K562 (cell line): ENCODE measurements at regions not wholly inside any gene's neighbourhood (a gene's known extent, or its start where the extent isn't known, plus 50 kb on each side); places are given as distances from the start of the nearest gene placed in this dataset.

Source experiments
- ATAC-seq: fragments of 200-7000 bp; cut with Tn5 transposase; 3 replicates; pipeline ENCODE4 v1.9.1; 2020; ENCODE audit warnings: moderate library complexity
- BruUV-seq: library from RNA; stranded (reverse); fragments of 400-500 nt; replicated peaks from 2 replicates; lab custom pipeline; 2021; lab: Mats Ljungman, UMichigan
- CTCF ChIA-PET: fragments of 300-600 bp; formaldehyde crosslinking; extraction: SDS; loops from one replicate; lab custom pipeline; 2021; ENCODE audit warnings: low intra/inter-chr PET ratio; lab: Yijun Ruan, JAX
- POLR2A ChIA-PET: fragments of 300-600, 350-650 bp; sonication (Branson Sonifier 250); formaldehyde crosslinking; extraction: SDS; loops from one replicate; lab custom pipeline; 2021; ENCODE audit warnings: antibody characterized with exemption, inconsistent platforms; lab: Yijun Ruan, JAX
- DNase-seq, 4 experiments: peaks; one replicate each; pipeline versions ENCODE4 v3.0.0 to v3.0.0-alpha.2; 2011 to 2018; ENCODE audit warnings: low spot score in 3 of 4, mixed read lengths in 3 of 4; ENCODE audit errors: extremely low read depth in 1 of 4
- FAIRE-seq: peaks from 2 replicates; lab custom pipeline; 2011; peaks lifted over from hg19 to GRCh38; lab: Jason Lieb, UNC
- H2AFZ ChIP-seq: 2 replicates; pipeline ENCODE4 v1.6.0; 2011; ENCODE audit warnings: low read depth, low read length, control low read depth, inconsistent platforms
- H3K27ac ChIP-seq: fragments of 200-600 bp; 3 replicates; pipeline ENCODE4 v1.8.0; 2011; ENCODE audit warnings: low read depth, mild to moderate bottlenecking, control low read depth, inconsistent platforms, low read length, moderate library complexity, mixed read lengths; ENCODE audit errors: extremely low read depth
- H3K27me3 ChIP-seq, 2 experiments: fragments of 300-600 bp in 1 of 2; 2 replicates in 1 of 2; 3 replicates in 1 of 2; pipeline versions ENCODE4 v1.6.0 to v1.8.0; 2011; ENCODE audit warnings: inconsistent platforms in 2 of 2, low read length in 2 of 2, mild to moderate bottlenecking in 1 of 2, mixed read lengths in 1 of 2, moderate library complexity in 1 of 2; ENCODE audit not compliant: control insufficient read depth in 2 of 2, insufficient read depth in 2 of 2
- H3K36me3 ChIP-seq: fragments of 300-600 bp; 3 replicates; pipeline ENCODE4 v1.8.0; 2011; ENCODE audit warnings: mild to moderate bottlenecking, low read length, inconsistent platforms; ENCODE audit not compliant: control insufficient read depth, insufficient read depth
- H3K4me1 ChIP-seq, 2 experiments: fragments of 200-600 bp in 1 of 2; replicated peaks in 1 of 2; 2 replicates in 1 of 2; 3 replicates in 1 of 2; pipeline versions ENCODE4 v1.5.1 to v1.8.0; 2011; ENCODE audit warnings: inconsistent platforms in 2 of 2, low read length in 2 of 2, mild to moderate bottlenecking in 1 of 2, mixed read lengths in 1 of 2, moderate library complexity in 1 of 2; ENCODE audit not compliant: control insufficient read depth in 2 of 2, insufficient read depth in 2 of 2
- H3K4me2 ChIP-seq: 2 replicates; pipeline ENCODE4 v1.6.1; 2011; ENCODE audit warnings: low read length, control low read depth, inconsistent platforms, mixed read lengths; ENCODE audit not compliant: insufficient read depth
- H3K4me3 ChIP-seq: fragments of 200-600 bp; sonication (generic), shearing (Covaris generic); 2 replicates; pipeline ENCODE4 v1.5.1; 2016; ENCODE audit warnings: control low read depth, inconsistent platforms
- H3K79me2 ChIP-seq: fragments of 200-600 bp; 3 replicates; pipeline ENCODE4 v1.8.0; 2011; ENCODE audit warnings: low read length, inconsistent platforms; ENCODE audit not compliant: control insufficient read depth, insufficient read depth
- H3K9ac ChIP-seq, 2 experiments: 2 replicates each; pipeline versions ENCODE4 v1.6.0 to v1.6.1; 2011; ENCODE audit warnings: low read depth in 2 of 2, low read length in 2 of 2, control low read depth in 1 of 2, inconsistent platforms in 1 of 2, mild to moderate bottlenecking in 1 of 2, mixed read lengths in 1 of 2; ENCODE audit not compliant: insufficient read depth in 1 of 2
- H3K9me1 ChIP-seq: one replicate; pipeline ENCODE4 v1.6.0; 2011; ENCODE audit warnings: inconsistent platforms, mild to moderate bottlenecking, low read length, moderate library complexity; ENCODE audit not compliant: control insufficient read depth, insufficient read depth
- H3K9me3 ChIP-seq: replicated peaks from 2 replicates; pipeline ENCODE4 v1.5.1; 2011; ENCODE audit warnings: low read depth, low read length, inconsistent platforms; ENCODE audit not compliant: control insufficient read depth, insufficient read depth
- H4K20me1 ChIP-seq: replicated peaks from 2 replicates; pipeline ENCODE4 v1.6.1; 2011; ENCODE audit warnings: low read length, inconsistent platforms, mixed read lengths; ENCODE audit not compliant: control insufficient read depth, insufficient read depth
- BRD4 ChIP-seq: fragments of 200-600 bp; sonication (generic); IDR thresholded peaks from 2 replicates; pipeline ENCODE4 v1.6.1; 2017; ENCODE audit warnings: inconsistent platforms
- CHCHD3 ChIP-seq: fragments of 250-450 bp; sonication (Bioruptor Pico); IDR thresholded peaks from 2 replicates; pipeline ENCODE4 v2.1.2; 2022; ENCODE audit warnings: mild to moderate bottlenecking
- CHD2 ChIP-seq: IDR thresholded peaks from 2 replicates; pipeline ENCODE4 v1.6.1; 2011; ENCODE audit warnings: low read depth, low read length
- HMG20B ChIP-seq: fragments of 250-450 bp; sonication (Bioruptor Pico); IDR thresholded peaks from 2 replicates; pipeline ENCODE4 v1.5.0; 2021; ENCODE audit warnings: mild to moderate bottlenecking
- MEF2D ChIP-seq: conservative IDR thresholded peaks from 2 replicates; pipeline ENCODE4 v1.6.1; 2016; ENCODE audit warnings: low read depth, missing genetic modification characterization, missing compliant biosample characterization
- PHB ChIP-seq: fragments of 250-450 bp; sonication (Bioruptor Pico); IDR thresholded peaks from 2 replicates; pipeline ENCODE4 v1.5.0; 2021
- PHF21A ChIP-seq: fragments of 450-650 bp; IDR thresholded peaks from 2 replicates; pipeline ENCODE4 v1.6.1; 2017; ENCODE audit warnings: low read depth, borderline replicate concordance
- POLR2G ChIP-seq: fragments of 200-400 bp; formaldehyde crosslinking; IDR thresholded peaks from 2 replicates; pipeline ENCODE4 v1.6.1; 2017; ENCODE audit warnings: low read depth, mild to moderate bottlenecking, antibody characterized with exemption, low read length, moderate library complexity
- RAD51 ChIP-seq: fragments of 450-650 bp; IDR thresholded peaks from 2 replicates; pipeline ENCODE4 v1.7.1; 2016; ENCODE audit warnings: low read depth, mild to moderate bottlenecking, borderline replicate concordance
- SMAD1 ChIP-seq: fragments of 150-350 bp; IDR thresholded peaks from 2 replicates; pipeline ENCODE4 v1.6.1; 2014; ENCODE audit warnings: low read length, low read depth; ENCODE audit not compliant: partially characterized antibody
- SMAD4 ChIP-seq: fragments of 250-450 bp; sonication (Bioruptor Pico); conservative IDR thresholded peaks from 2 replicates; pipeline ENCODE4 v1.8.0; 2021; ENCODE audit warnings: inconsistent platforms, mild to moderate bottlenecking, moderate library complexity
- TRIM24 ChIP-seq, 2 experiments: fragments of 450-650 bp; IDR thresholded peaks; 2 replicates each; pipeline ENCODE4 v1.6.1; 2016
- ZKSCAN3 ChIP-seq: fragments of 250-450 bp; sonication (Bioruptor Pico); IDR thresholded peaks from 2 replicates; pipeline ENCODE4 v1.4.0; 2020
- ZNF274 ChIP-seq: IDR thresholded peaks from 2 replicates; pipeline ENCODE4 v1.6.1; 2011; ENCODE audit warnings: low read depth, mild to moderate bottlenecking, low read length, moderate library complexity, borderline replicate concordance
- ZNF282 ChIP-seq: sonication (generic); formaldehyde crosslinking; IDR thresholded peaks from 2 replicates; pipeline ENCODE4 v1.8.1; 2023; ENCODE audit warnings: missing genetic modification reagents
- WGBS: fragments of 100-300 bp; shearing (Covaris generic); methylation state at CpG from one replicate; pipeline ENCODE4 v1.1.6; 2016; ENCODE audit warnings: low coverage, mixed read lengths; ENCODE audit not compliant: insufficient coverage; ENCODE audit errors: missing lambda C conversion rate; 5-methylcytosine and 5-hydroxymethylcytosine counted together
- in situ Hi-C: fragments of 300-500 bp; cut with MboI; formaldehyde crosslinking; loops from 4 replicates; pipeline ENCODE4 v1.15.0; 2018; ENCODE audit warnings: inconsistent platforms, mixed read lengths
- intact Hi-C: fragments of 100-400 bp; cut with micrococcal nuclease; formaldehyde crosslinking; loops from 2 replicates; pipeline ENCODE4 v1.14.2; 2022
- TF ChIP-seq, protein P1 (sequence below): fragments of 450-650 bp; conservative IDR thresholded peaks from 2 replicates; pipeline ENCODE4 v1.6.1; 2016; ENCODE audit warnings: missing genetic modification characterization, low read depth, mild to moderate bottlenecking, control low read depth, missing compliant biosample characterization
- TF ChIP-seq, protein P2 (sequence below): IDR thresholded peaks from 3 replicates; pipeline ENCODE4 v1.6.1; 2011; ENCODE audit warnings: borderline replicate concordance, mild to moderate bottlenecking, moderate library complexity; ENCODE audit not compliant: insufficient read length; ENCODE audit errors: extremely low read depth
- TF ChIP-seq, protein P3 (sequence below): fragments of 250-450 bp; sonication (Bioruptor Pico); IDR thresholded peaks from 2 replicates; pipeline ENCODE4 v1.4.0; 2020; ENCODE audit warnings: borderline replicate concordance

DNA sequence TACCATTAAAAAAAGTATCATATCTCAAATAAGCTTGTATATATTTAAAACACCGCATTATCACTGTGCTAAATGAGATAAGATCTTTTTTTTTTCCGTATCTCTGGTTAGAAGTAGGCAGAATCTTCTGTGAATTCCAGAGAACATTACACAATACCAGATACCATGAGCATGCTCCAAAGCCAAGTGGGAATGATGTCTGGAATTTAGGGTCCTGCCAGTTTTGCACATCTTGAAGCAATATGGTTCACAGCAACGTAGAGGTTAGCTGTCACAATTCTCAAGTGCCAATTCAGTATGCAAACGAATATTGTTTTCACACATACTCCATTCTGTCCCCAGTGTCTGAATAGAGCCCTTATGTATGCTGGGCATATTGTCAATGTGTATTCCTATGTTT, 127.5 kb upstream of the NEIL3 start:
- POLR2A ChIA-PET, result no interaction called here
- no peaks in the 10 kb centered on the region for H3K4me1 ChIP-seq
- FAIRE-seq (no peak), ATAC-seq (no peak), DNase-seq (no peak)
- H3K79me2 ChIP-seq, result no peaks in the 10 kb centered on the region
- H3K9me3 ChIP-seq, result no peaks in the 10 kb centered on the region
- H3K9ac ChIP-seq, result no peak overlapping the region
- H3K36me3 ChIP-seq, result no peaks in the 10 kb centered on the region
- H3K27ac ChIP-seq, result no peak overlapping the region
- in situ Hi-C loops (no loop called here), intact Hi-C loops (no loop called here)
- no TSS peak for BruUV-seq
- H3K27me3 ChIP-seq, result no peaks in the 10 kb centered on the region
- no peak overlapping the region for H3K4me2 ChIP-seq
- H3K4me3 ChIP-seq, result no peak overlapping the region
- no peak overlapping the region for H2AFZ ChIP-seq
- no peaks in the 10 kb centered on the region for H4K20me1 ChIP-seq
- WGBS, result 2% methylated on average over 4 of the region's 4 CpGs
- H3K9me1 ChIP-seq, result no peaks in the 10 kb centered on the region
- CTCF ChIA-PET, result no interaction called here
- TF ChIP-seq ZNF282 (CRISPR knock-in tag) (no peak), BRD4 (no peak), MEF2D (no peak), PHB (CRISPR knock-in tag) (no peak), PHF21A (no peak), TRIM24 (IDR thresholded peaks at IDR 0.05) (no peak), CHD2 (no peak), SMAD1 (no peak), HMG20B (no peak), SMAD4 (CRISPR knock-in tag) (no peak), CHCHD3 (CRISPR knock-in tag) (no peak), POLR2G (no peak), ZNF274 (no peak), ZKSCAN3 (CRISPR knock-in tag) (no peak), RAD51 (no peak)
- TF ChIP-seq, protein P1, sequence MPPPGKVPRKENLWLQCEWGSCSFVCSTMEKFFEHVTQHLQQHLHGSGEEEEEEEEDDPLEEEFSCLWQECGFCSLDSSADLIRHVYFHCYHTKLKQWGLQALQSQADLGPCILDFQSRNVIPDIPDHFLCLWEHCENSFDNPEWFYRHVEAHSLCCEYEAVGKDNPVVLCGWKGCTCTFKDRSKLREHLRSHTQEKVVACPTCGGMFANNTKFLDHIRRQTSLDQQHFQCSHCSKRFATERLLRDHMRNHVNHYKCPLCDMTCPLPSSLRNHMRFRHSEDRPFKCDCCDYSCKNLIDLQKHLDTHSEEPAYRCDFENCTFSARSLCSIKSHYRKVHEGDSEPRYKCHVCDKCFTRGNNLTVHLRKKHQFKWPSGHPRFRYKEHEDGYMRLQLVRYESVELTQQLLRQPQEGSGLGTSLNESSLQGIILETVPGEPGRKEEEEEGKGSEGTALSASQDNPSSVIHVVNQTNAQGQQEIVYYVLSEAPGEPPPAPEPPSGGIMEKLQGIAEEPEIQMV (tag), result no peak
- TF ChIP-seq, protein P2, sequence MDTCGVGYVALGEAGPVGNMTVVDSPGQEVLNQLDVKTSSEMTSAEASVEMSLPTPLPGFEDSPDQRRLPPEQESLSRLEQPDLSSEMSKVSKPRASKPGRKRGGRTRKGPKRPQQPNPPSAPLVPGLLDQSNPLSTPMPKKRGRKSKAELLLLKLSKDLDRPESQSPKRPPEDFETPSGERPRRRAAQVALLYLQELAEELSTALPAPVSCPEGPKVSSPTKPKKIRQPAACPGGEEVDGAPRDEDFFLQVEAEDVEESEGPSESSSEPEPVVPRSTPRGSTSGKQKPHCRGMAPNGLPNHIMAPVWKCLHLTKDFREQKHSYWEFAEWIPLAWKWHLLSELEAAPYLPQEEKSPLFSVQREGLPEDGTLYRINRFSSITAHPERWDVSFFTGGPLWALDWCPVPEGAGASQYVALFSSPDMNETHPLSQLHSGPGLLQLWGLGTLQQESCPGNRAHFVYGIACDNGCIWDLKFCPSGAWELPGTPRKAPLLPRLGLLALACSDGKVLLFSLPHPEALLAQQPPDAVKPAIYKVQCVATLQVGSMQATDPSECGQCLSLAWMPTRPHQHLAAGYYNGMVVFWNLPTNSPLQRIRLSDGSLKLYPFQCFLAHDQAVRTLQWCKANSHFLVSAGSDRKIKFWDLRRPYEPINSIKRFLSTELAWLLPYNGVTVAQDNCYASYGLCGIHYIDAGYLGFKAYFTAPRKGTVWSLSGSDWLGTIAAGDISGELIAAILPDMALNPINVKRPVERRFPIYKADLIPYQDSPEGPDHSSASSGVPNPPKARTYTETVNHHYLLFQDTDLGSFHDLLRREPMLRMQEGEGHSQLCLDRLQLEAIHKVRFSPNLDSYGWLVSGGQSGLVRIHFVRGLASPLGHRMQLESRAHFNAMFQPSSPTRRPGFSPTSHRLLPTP, result no peak
- TF ChIP-seq, protein P3, sequence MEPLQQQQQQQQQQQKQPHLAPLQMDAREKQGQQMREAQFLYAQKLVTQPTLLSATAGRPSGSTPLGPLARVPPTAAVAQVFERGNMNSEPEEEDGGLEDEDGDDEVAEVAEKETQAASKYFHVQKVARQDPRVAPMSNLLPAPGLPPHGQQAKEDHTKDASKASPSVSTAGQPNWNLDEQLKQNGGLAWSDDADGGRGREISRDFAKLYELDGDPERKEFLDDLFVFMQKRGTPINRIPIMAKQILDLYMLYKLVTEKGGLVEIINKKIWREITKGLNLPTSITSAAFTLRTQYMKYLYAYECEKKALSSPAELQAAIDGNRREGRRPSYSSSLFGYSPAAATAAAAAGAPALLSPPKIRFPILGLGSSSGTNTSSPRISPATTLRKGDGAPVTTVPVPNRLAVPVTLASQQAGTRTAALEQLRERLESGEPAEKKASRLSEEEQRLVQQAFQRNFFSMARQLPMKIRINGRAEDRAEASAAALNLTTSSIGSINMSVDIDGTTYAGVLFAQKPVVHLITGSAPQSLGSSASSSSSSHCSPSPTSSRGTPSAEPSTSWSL (CRISPR knock-in tag), result no peak
